ENCODE measurements at regions not wholly inside any gene's neighbourhood (a gene's known extent, or its start where the extent isn't known, plus 50 kb on each side); places are given as distances from the start of the nearest gene placed in this dataset.

DNA sequence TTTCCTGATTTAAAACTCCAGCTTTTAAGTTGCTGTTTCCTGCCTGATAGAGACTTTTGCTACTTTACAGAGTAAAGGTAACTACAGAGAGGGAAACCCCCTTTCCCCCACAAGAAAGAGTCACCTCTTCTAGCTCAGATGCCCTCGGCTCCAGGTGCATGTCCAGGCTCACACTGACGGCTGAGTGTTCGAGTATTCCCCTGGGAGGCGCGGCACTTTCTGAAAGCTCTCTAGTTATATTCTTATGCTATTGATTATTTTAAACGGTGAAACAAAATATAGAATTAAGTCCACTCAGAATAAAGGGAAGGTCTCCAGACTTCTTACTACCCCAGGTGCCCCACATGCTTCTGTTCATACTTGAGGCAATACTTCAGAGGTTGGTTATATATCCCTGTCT is 160.3 kb upstream of the FMN2 start:
- no peak overlapping the region for H3K18ac ChIP-seq (ENCODE audit: low read depth, low read length)
- no peak overlapping the region for H3K56ac ChIP-seq (ENCODE audit: extremely low read depth, insufficient read depth, low read length)
- H3K23ac ChIP-seq (ENCODE audit: low read depth, low read length) = no peak overlapping the region
- no peaks in the 10 kb centered on the region for H4K20me1 ChIP-seq (ENCODE audit: insufficient read depth, low read length)
- H3K79me1 ChIP-seq (ENCODE audit: low read depth in 1 of 2, low read length in 2 of 2) = no peaks in the 10 kb centered on the region
- WGBS, 2 experiments (ENCODE audit: extremely low coverage in 2 of 2, insufficient read length in 1 of 2) = no CpG with 5 or more reads among the region's 6 CpGs
- no peaks in the 10 kb centered on the region for H3K36me3 ChIP-seq (ENCODE audit: control insufficient read depth, insufficient read depth, low read length)
- H4K8ac ChIP-seq (ENCODE audit: low read depth in 2 of 2, low read length in 2 of 2) = no peak overlapping the region
- CTCF ChIA-PET = no interaction called here
- no peak overlapping the region for H4K91ac ChIP-seq (ENCODE audit: insufficient read depth, low read depth, low read length)
- intact Hi-C loops (cut with micrococcal nuclease) (no loop called here), in situ Hi-C loops (cut with MboI; ENCODE audit: low sequenced_read_pairs) (no loop called here), dilution Hi-C loops (cut with HindIII; ENCODE audit: low sequenced_read_pairs, unreplicated experiment) (no loop called here)
- no peak for TF ChIP-seq CHD1 (IDR thresholded peaks at IDR 0.05; ENCODE audit: low read depth, low read length)
- TF ChIP-seq MAFK (IDR thresholded peaks at IDR 0.05; ENCODE audit: low read depth, low read length) = no peak
- TF ChIP-seq, protein P1, sequence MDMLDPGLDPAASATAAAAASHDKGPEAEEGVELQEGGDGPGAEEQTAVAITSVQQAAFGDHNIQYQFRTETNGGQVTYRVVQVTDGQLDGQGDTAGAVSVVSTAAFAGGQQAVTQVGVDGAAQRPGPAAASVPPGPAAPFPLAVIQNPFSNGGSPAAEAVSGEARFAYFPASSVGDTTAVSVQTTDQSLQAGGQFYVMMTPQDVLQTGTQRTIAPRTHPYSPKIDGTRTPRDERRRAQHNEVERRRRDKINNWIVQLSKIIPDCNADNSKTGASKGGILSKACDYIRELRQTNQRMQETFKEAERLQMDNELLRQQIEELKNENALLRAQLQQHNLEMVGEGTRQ (IDR thresholded peaks at IDR 0.05; ENCODE audit: low read depth, low read length) = no peak
- TF ChIP-seq ELK1 (IDR thresholded peaks at IDR 0.05; ENCODE audit: borderline replicate concordance, low read depth, low read length) = no peak
- no peak for TF ChIP-seq NFE2L2 (IDR thresholded peaks at IDR 0.05; ENCODE audit: low read depth, low read length)
- TF ChIP-seq MXI1 (IDR thresholded peaks at IDR 0.05; ENCODE audit: borderline replicate concordance, low read depth, low read length) = no peak
- TF ChIP-seq FOS (IDR thresholded peaks at IDR 0.05; ENCODE audit: low read depth, low read length) = no peak
- TF ChIP-seq POLR2A (IDR thresholded peaks at IDR 0.05; ENCODE audit: low read depth, low read length) = no peak
- no peak for TF ChIP-seq RFX5 (IDR thresholded peaks at IDR 0.05; ENCODE audit: low read depth, low read length)
- no peak for TF ChIP-seq MAZ (IDR thresholded peaks at IDR 0.05; ENCODE audit: borderline replicate concordance, low read depth, low read length)
- no peak for TF ChIP-seq BHLHE40 (IDR thresholded peaks at IDR 0.05; ENCODE audit: low read depth, low read length)
- no peak for TF ChIP-seq RAD21 (IDR thresholded peaks at IDR 0.05; ENCODE audit: low read length)
- TF ChIP-seq SMC3 (IDR thresholded peaks at IDR 0.05; ENCODE audit: low read depth, low read length) = no peak
- TF ChIP-seq RCOR1 (IDR thresholded peaks at IDR 0.05; ENCODE audit: insufficient replicate concordance, low read length) = no peak
- no peak for TF ChIP-seq CEBPB (IDR thresholded peaks at IDR 0.05; ENCODE audit: low read depth, low read length)
- no peak for TF ChIP-seq CTCF (conservative IDR thresholded peaks at IDR 0.05; ENCODE audit: low read depth, low read length)
- DNase-seq (no peak), ATAC-seq (ENCODE audit: low read depth) (no peak)
- H3K9me3 ChIP-seq (ENCODE audit: control insufficient read depth, insufficient read depth, low read length) = no peaks in the 10 kb centered on the region
- no peak overlapping the region for H4K5ac ChIP-seq (ENCODE audit: low read depth, low read length)
- no peak overlapping the region for H2BK15ac ChIP-seq (ENCODE audit: low read depth, low read length)
- no peak overlapping the region for H3K4me3 ChIP-seq (ENCODE audit: insufficient read depth, low read depth, low read length)
- H3K4me2 ChIP-seq (ENCODE audit: low read depth, low read length) = no peak overlapping the region
- no peaks in the 10 kb centered on the region for H3K27me3 ChIP-seq (ENCODE audit: control insufficient read depth, insufficient read depth, low read length)
- no peak overlapping the region for H2BK120ac ChIP-seq (ENCODE audit: low read depth, low read length)
- H2AK5ac ChIP-seq (ENCODE audit: low read depth, low read length) = no peak overlapping the region
- H3K27ac ChIP-seq (ENCODE audit: insufficient read depth, low read length) = no peak overlapping the region
- H2AFZ ChIP-seq (replicated peaks; ENCODE audit: low read length, poor library complexity) = no peak overlapping the region
- no TSS peak for BruUV-seq (replicated peaks)
- no peak overlapping the region for H2AK9ac ChIP-seq (replicated peaks; ENCODE audit: low read depth, low read length, poor library complexity)
- H3K4ac ChIP-seq (ENCODE audit: low read depth, low read length) = no peak overlapping the region
- POLR2A ChIA-PET (ENCODE audit: unreplicated experiment) = no interaction called here
- H2BK5ac ChIP-seq (ENCODE audit: low read depth, low read length, poor library complexity, severe bottlenecking) = no peak overlapping the region
- H2BK20ac ChIP-seq (ENCODE audit: low read depth, low read length) = no peak overlapping the region
- H3K9ac ChIP-seq (ENCODE audit: low read depth, low read length) = no peak overlapping the region
- no peaks in the 10 kb centered on the region for H3K9me1 ChIP-seq (ENCODE audit: insufficient read depth, low read length)
- H3K4me1 ChIP-seq (ENCODE audit: control insufficient read depth, insufficient read depth, low read length) = no peaks in the 10 kb centered on the region
- H3K14ac ChIP-seq (replicated peaks; ENCODE audit: low read depth, low read length) = no peak overlapping the region

Data from IMR-90 (cell line).